Mesodermal cell (in vitro differentiated cells): ENCODE measurements at regions not wholly inside any gene's neighbourhood (a gene's known extent, or its start where the extent isn't known, plus 50 kb on each side); places are given as distances from the start of the nearest gene placed in this dataset.

Source experiments
- H3K27ac ChIP-seq: 2 replicates; pipeline ENCODE4 v1.7.0; 2013; ENCODE audit warnings: mild to moderate bottlenecking, low read depth, low read length, moderate library complexity; ENCODE audit not compliant: severe bottlenecking
- H3K36me3 ChIP-seq: 2 replicates; pipeline ENCODE4 v1.7.1; 2013; ENCODE audit warnings: mild to moderate bottlenecking, low read length, moderate library complexity; ENCODE audit not compliant: control insufficient read depth, insufficient read depth
- H3K4me1 ChIP-seq: one replicate; pipeline ENCODE4 v1.7.1; 2013; ENCODE audit warnings: mild to moderate bottlenecking, low read length; ENCODE audit not compliant: insufficient read depth, control insufficient read depth, poor library complexity, severe bottlenecking
- H3K4me3 ChIP-seq: 2 replicates; pipeline ENCODE4 v1.7.0; 2013; ENCODE audit warnings: low read length, control low read depth, mild to moderate bottlenecking; ENCODE audit not compliant: insufficient read depth, poor library complexity, severe bottlenecking; ENCODE audit errors: extremely low read depth
- H3K9me3 ChIP-seq: 2 replicates; pipeline ENCODE4 v1.7.1; 2013; ENCODE audit warnings: mild to moderate bottlenecking, low read length, moderate library complexity; ENCODE audit not compliant: control insufficient read depth
- WGBS, 2 experiments: methylation state at CpG; one replicate each; pipeline ENCODE4 v1.1.5; 2013; ENCODE audit warnings: missing lambda C conversion rate in 2 of 2; ENCODE audit not compliant: insufficient coverage in 2 of 2; 5-methylcytosine and 5-hydroxymethylcytosine counted together

DNA sequence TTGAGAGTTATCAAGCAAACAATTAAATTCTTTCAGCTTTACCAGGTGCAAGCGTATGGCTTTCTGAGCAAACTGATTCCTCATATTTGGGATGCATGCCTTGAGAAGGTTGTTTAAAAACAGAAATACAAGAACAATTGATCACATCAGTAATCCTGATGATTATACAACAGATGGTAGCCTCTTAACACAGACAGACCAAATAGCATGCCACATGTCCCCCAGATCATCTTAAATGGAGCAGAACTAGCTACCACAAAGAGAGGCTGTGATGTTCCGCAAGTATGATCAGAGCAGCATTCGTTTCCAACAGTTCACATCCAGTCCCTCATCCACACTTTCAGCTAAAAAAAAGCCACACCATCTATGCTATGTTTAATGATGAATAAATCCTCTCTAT is 246.2 kb upstream of the NRSN1 start:
- WGBS, 2 experiments, result 94% methylated on average over 2 of the region's 3 CpGs; no CpG with 5 or more reads in 1 of the 2 experiments
- H3K4me3 ChIP-seq, result no peak overlapping the region
- no peaks in the 10 kb centered on the region for H3K9me3 ChIP-seq
- H3K36me3 ChIP-seq, result no peaks in the 10 kb centered on the region
- H3K27ac ChIP-seq, result no peak overlapping the region
- no peaks in the 10 kb centered on the region for H3K4me1 ChIP-seq

DNA sequence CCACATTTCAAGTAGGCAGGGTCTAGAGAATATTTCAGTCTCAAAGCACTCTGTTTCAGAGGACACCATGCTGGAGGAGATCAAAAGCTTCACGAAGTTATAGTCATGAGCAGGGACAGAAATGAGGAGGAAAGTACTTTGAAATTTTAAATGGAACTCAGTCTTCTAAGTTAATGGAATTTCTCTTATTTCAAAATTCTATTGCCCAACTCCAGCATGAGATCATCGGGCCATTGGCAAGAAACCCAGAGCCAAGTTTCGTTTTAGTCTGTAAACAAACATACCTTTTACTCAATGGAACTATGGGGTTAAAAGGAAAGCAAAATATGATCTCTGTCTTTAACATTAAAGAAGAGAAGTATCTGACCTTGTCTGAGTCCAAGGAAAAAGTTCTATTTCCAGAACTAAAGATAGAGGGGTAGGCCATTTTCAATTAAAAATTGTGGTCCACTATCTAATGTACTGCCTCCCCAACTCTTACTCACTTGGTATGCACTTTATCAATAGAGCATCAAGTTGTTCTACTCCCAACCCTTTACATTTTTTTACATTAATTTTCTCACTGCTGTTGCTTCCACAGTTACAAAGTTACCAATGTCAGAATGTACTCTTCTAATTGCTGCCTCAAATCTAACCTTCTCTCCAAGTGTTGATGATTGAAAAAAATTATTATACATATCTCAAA is 235.3 kb upstream of the NRSN1 start:
- WGBS, 2 experiments, result 80% methylated on average over 1 of the region's 3 CpGs; no CpG with 5 or more reads in 1 of the 2 experiments
- Histone ChIP-seq H3K4me1 (no peaks in the 10 kb centered on the region), H3K36me3 (no peaks in the 10 kb centered on the region), H3K9me3 (no peaks in the 10 kb centered on the region), H3K4me3 (no peak overlapping the region), H3K27ac (no peak overlapping the region)

GRCh38 chr6:23905133-23905815 is 220.7 kb upstream of the NRSN1 start:
- H3K4me3 ChIP-seq, result no peak overlapping the region
- H3K9me3 ChIP-seq, result no peaks in the 10 kb centered on the region
- H3K4me1 ChIP-seq, result no peaks in the 10 kb centered on the region
- H3K36me3 ChIP-seq, result no peaks in the 10 kb centered on the region
- WGBS, 2 experiments, result 74 to 86% methylated on average over 5 to 7 of the region's 8 CpGs
- no peak overlapping the region for H3K27ac ChIP-seq

GRCh38 chr6:23910420-23910819 is 215.6 kb upstream of the NRSN1 start:
- 83% methylated on average over 1 of the region's 2 CpGs; no CpG with 5 or more reads in 1 of the 2 experiments for WGBS, 2 experiments

DNA sequence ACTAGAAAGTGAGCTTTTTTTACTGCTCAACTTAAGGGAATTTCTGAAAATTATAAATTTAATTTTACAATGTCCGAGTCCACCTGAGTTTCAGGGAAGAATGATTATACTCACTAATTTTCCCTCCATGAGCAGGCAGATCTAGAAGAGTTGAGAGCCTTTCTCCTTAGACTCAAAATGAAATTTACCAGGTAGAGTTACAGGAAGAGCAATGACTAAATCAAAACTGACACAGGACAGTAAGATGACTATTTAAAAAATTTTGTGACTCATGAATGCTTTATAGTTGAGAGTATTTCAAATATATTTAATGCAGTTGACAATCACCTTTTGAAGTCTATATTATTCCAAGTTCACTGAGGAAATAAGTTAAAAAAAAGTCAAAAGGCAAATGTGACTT is 198.1 kb upstream of the NRSN1 start:
- Histone ChIP-seq H3K4me3 (no peak overlapping the region), H3K4me1 (no peaks in the 10 kb centered on the region), H3K9me3 (no peaks in the 10 kb centered on the region), H3K27ac (no peak overlapping the region), H3K36me3 (no peaks in the 10 kb centered on the region)
- no CpG with 5 or more reads among the region's 1 CpG for whole genome bisulfite sequencing, 2 experiments

More at GRCh38 chr6:23910420-23910819, 215.6 kb upstream of the NRSN1 start:
- no peaks in the 10 kb centered on the region for H3K36me3 ChIP-seq
- H3K27ac ChIP-seq, result no peak overlapping the region
- H3K9me3 ChIP-seq, result no peaks in the 10 kb centered on the region
- no peak overlapping the region for H3K4me3 ChIP-seq
- no peaks in the 10 kb centered on the region for H3K4me1 ChIP-seq

DNA sequence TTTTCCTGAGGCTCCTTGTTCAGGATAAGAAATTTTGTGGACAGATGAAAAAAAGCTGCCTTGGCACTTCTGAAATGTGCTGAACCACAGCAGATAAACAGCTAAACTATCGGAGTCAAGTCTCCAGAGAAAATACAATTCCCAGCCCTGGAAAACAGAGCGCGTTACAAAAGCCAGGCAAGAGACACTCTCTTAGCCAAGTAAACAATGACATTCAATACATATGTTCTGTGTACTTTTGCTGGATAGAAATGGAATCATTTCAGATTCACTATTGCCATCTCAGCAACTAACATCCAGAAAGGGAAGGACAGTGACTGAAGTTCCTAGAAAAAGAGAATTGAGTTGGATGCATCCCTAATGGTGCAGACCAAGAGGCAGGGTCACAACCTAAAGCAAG is 196.8 kb upstream of the NRSN1 start:
- H3K4me3 ChIP-seq, result no peak overlapping the region
- H3K27ac ChIP-seq, result no peak overlapping the region
- no peaks in the 10 kb centered on the region for H3K36me3 ChIP-seq
- no peaks in the 10 kb centered on the region for H3K9me3 ChIP-seq
- WGBS, 2 experiments, result 100% methylated on average over 1 of the region's 3 CpGs; no CpG with 5 or more reads in 1 of the 2 experiments
- H3K4me1 ChIP-seq, result no peaks in the 10 kb centered on the region

GRCh38 chr6:23940466-23940865 is 185.5 kb upstream of the NRSN1 start:
- Histone ChIP-seq H3K27ac (no peak overlapping the region), H3K4me1 (no peaks in the 10 kb centered on the region), H3K4me3 (no peak overlapping the region), H3K36me3 (no peaks in the 10 kb centered on the region), H3K9me3 (no peaks in the 10 kb centered on the region)

DNA sequence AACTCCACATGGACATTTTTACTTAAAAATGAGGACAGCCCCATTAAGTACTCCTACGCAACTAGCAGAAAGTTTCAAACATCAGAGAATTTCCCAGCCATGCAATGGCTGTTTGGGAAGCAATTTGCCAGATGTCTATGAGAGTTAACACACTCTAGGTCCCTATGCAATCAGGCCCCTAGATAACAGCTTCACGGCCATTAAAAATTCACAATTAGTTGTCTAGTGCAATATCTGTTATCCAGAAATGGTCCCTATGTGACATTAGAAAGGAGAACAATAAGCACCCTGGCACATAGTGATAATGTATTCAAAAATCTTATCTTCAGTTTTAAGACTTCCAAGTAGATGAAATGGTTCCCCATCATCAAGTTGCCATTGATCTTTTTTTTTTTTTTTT is 174.3 kb upstream of the NRSN1 start:
- Histone ChIP-seq H3K4me3 (no peak overlapping the region), H3K9me3 (no peaks in the 10 kb centered on the region), H3K36me3 (no peaks in the 10 kb centered on the region), H3K27ac (no peak overlapping the region), H3K4me1 (no peaks in the 10 kb centered on the region)
- WGBS, 2 experiments, result no CpG with 5 or more reads among the region's 2 CpGs

DNA sequence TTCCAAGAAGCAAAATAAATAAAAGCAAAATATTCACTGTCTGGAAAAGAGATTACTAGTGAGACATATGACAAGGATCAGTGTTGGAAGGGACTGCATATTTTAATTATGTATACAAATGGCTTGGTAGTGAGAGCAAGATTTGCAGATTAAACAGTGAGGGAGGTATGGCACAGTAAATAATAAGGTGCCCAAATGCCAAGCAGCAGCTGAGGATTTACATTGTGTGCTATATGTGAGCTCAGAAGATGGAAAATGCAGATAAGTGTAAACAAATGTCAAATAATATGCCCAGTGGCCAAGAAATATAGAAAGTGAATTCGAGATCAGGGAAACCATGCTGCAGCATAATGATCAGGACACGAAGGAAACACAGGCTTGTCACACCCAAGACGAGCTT is 173.8 kb upstream of the NRSN1 start:
- H3K4me3 ChIP-seq, result no peak overlapping the region
- H3K9me3 ChIP-seq, result no peaks in the 10 kb centered on the region
- H3K4me1 ChIP-seq, result no peaks in the 10 kb centered on the region
- H3K27ac ChIP-seq, result no peak overlapping the region
- 76 to 88% methylated on average over 2 to 3 of the region's 3 CpGs for WGBS, 2 experiments
- no peaks in the 10 kb centered on the region for H3K36me3 ChIP-seq

DNA sequence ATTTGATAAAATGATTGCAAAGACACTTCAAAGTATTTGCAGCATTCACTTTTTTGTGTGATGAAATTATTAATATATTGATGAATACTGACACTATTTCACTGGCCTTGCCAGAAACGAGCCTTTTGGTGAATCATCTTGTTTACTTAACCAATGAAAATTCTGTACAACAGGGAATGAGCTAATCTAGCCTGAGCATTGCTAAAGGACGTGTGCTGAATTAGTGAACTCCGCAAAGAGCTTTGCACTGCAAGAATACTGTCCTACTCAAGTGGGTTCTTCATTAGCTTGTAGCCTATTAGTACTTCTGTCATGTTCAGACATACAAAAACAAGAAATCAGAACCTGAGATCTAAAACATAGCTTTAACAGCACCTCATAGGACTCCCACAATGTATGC is 172.0 kb upstream of the NRSN1 start:
- H3K27ac ChIP-seq, result no peak overlapping the region
- H3K4me3 ChIP-seq, result no peak overlapping the region
- no peaks in the 10 kb centered on the region for H3K9me3 ChIP-seq
- no peaks in the 10 kb centered on the region for H3K4me1 ChIP-seq
- WGBS, 2 experiments, result 100% methylated on average over 2 of the region's 3 CpGs
- H3K36me3 ChIP-seq, result no peaks in the 10 kb centered on the region

GRCh38 chr6:23957017-23957416 is 169.0 kb upstream of the NRSN1 start:
- Histone ChIP-seq H3K9me3 (no peaks in the 10 kb centered on the region), H3K27ac (no peak overlapping the region), H3K4me1 (no peaks in the 10 kb centered on the region), H3K36me3 (no peaks in the 10 kb centered on the region), H3K4me3 (no peak overlapping the region)
- WGBS, 2 experiments, result 58 to 67% methylated on average over 2 of the region's 3 CpGs
